HG02970 (cell line): ENCODE measurements at regions not wholly inside any gene's neighbourhood (a gene's known extent, or its start where the extent isn't known, plus 50 kb on each side); places are given as distances from the start of the nearest gene placed in this dataset.
A peak's percentile ranks its signal among the peaks of the same experiment; 100 is the strongest.
"Not testable (repeated sequence)": the region's sequence is repeated elsewhere in the genome, so short reads cannot be mapped to it uniquely, and the experiment has no call there.

Source experiments
- ATAC-seq: cut with Tn5 transposase; IDR thresholded peaks from one replicate; pipeline ENCODE4 v1.9.1; 2021; ENCODE audit warnings: mild to moderate bottlenecking, moderate library complexity, moderate number of reproducible peaks; ENCODE audit not compliant: unreplicated experiment, low FRiP score

- no peak for ATAC-seq
Measured at GRCh38 chr4:64747919-64748715, 338.9 kb upstream of the TECRL start.

- ATAC-seq = no peak
Measured at GRCh38 chr4:64738240-64738639, 329.0 kb upstream of the TECRL start.

- not testable (repeated sequence) for ATAC-seq
Measured at GRCh38 chr4:64737854-64738138, 328.5 kb upstream of the TECRL start.

GRCh38 chr4:64737026-64737853, 328.0 kb upstream of the TECRL start:
- no peak for ATAC-seq

- ATAC-seq = no peak
Measured at GRCh38 chr4:64729561-64729960, 320.3 kb upstream of the TECRL start.

GRCh38 chr4:64727960-64728359, 318.7 kb upstream of the TECRL start:
- no peak for ATAC-seq

GRCh38 chr4:64727391-64727790, 318.1 kb upstream of the TECRL start:
- ATAC-seq = not testable (repeated sequence)

GRCh38 chr4:64724689-64725088, 315.4 kb upstream of the TECRL start:
- ATAC-seq = no peak

- no peak for ATAC-seq
Measured at GRCh38 chr4:64721106-64721505, 311.9 kb upstream of the TECRL start.

- ATAC-seq = no peak
Measured at GRCh38 chr4:64718091-64718490, 308.8 kb upstream of the TECRL start.

GRCh38 chr4:64715741-64716140, 306.5 kb upstream of the TECRL start:
- ATAC-seq = no peak

GRCh38 chr4:64713256-64713840, 304.1 kb upstream of the TECRL start:
- peak; percentile 76 for ATAC-seq

GRCh38 chr4:64712590-64712989, 303.3 kb upstream of the TECRL start:
- no peak for ATAC-seq

- ATAC-seq = no peak
Measured at GRCh38 chr4:64705989-64706388, 296.7 kb upstream of the TECRL start.

- ATAC-seq = no peak
Measured at GRCh38 chr4:64698171-64698570, 288.9 kb upstream of the TECRL start.

GRCh38 chr4:64682946-64683345, 273.7 kb upstream of the TECRL start:
- ATAC-seq = no peak

GRCh38 chr4:64682481-64682880, 273.2 kb upstream of the TECRL start:
- ATAC-seq = no peak

GRCh38 chr4:64673121-64673520, 263.9 kb upstream of the TECRL start:
- not testable (repeated sequence) for ATAC-seq

GRCh38 chr4:64670647-64671046, 261.4 kb upstream of the TECRL start:
- no peak for ATAC-seq

- no peak for ATAC-seq
Measured at GRCh38 chr4:64643841-64644240, 234.6 kb upstream of the TECRL start.

- no peak for ATAC-seq
Measured at GRCh38 chr4:64642936-64643335, 233.7 kb upstream of the TECRL start.
